Skeletal muscle satellite cell (primary cell): ENCODE measurements at regions not wholly inside any gene's neighbourhood (a gene's known extent, or its start where the extent isn't known, plus 50 kb on each side); places are given as distances from the start of the nearest gene placed in this dataset.

Experiments
- H3K27me3 ChIP-seq: 2 replicates; pipeline ENCODE4 v1.7.0; 2013; ENCODE audit warnings: low read length; ENCODE audit not compliant: control insufficient read depth, insufficient read depth
- H3K36me3 ChIP-seq: 2 replicates; pipeline ENCODE4 v1.7.0; 2013; ENCODE audit warnings: mild to moderate bottlenecking, control low read depth, low read length; ENCODE audit not compliant: insufficient read depth
- H3K4me1 ChIP-seq: 2 replicates; pipeline ENCODE4 v1.7.0; 2013; ENCODE audit warnings: low read length; ENCODE audit not compliant: control insufficient read depth, insufficient read depth
- H3K4me2 ChIP-seq: 2 replicates; pipeline ENCODE4 v1.7.0; 2013; ENCODE audit warnings: mild to moderate bottlenecking, low read length
- H3K4me3 ChIP-seq: 2 replicates; pipeline ENCODE4 v1.7.0; 2013; ENCODE audit warnings: low read length
- H3K9ac ChIP-seq: 2 replicates; pipeline ENCODE4 v1.7.0; 2013; ENCODE audit warnings: mild to moderate bottlenecking, low read depth, low read length, moderate library complexity
- H3K9me3 ChIP-seq: replicated peaks from 2 replicates; pipeline ENCODE4 v1.7.0; 2013; ENCODE audit warnings: mild to moderate bottlenecking, control low read depth, low read length

DNA sequence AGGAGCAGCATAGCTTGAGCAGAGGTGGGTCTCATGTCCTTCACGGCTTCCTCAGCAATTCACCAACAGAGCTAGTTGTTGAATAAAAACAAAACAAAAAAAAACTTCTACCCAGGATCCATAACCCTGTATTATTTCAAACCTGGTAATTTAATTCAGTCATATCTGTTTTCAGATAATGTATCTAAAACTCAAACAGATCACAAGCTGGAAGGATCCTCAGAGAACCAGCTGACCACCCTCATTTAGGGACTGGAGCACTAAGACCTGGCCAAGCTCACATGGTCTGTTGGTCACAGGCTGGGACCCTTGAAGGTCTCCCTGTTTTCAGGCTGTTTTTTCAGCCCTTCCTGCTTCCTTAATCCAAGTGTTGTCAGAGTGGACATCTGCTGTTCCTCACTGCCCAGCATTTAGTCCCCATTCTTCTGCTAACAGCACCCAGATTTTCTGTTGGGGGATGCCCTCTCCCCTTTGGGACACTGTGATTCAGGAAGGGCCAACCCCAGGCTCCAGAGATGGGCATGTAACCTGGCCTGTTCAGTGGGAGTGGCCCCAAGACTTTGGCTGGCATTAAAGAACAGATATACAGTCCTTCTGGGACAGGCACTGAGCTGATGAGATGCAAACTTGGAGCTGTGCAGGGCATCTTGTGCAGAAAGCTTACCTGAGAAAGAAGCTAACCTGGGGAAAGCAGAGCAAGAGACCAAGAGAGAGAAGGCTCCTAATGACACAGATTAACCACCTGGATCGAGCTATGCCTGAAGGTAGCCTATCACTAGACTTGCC, 78.8 kb upstream of the SPATA12 start:
- Histone ChIP-seq H3K36me3 (no peaks in the 10 kb centered on the region), H3K4me3 (no peak overlapping the region), H3K27me3 (no peaks in the 10 kb centered on the region), H3K9ac (no peak overlapping the region), H3K4me1 (peaks cover 19% of the 10 kb centered on the region), H3K9me3 (no peaks in the 10 kb centered on the region), H3K4me2 (peak overlapping the region; percentile 10)

GRCh38 chr3:56980798-56981390, 79.6 kb upstream of the SPATA12 start:
- Histone ChIP-seq H3K4me2 (peak overlapping the region; percentile 10), H3K9ac (no peak overlapping the region), H3K4me3 (no peak overlapping the region), H3K4me1 (peaks cover 19% of the 10 kb centered on the region), H3K36me3 (no peaks in the 10 kb centered on the region), H3K27me3 (no peaks in the 10 kb centered on the region), H3K9me3 (no peaks in the 10 kb centered on the region)

DNA sequence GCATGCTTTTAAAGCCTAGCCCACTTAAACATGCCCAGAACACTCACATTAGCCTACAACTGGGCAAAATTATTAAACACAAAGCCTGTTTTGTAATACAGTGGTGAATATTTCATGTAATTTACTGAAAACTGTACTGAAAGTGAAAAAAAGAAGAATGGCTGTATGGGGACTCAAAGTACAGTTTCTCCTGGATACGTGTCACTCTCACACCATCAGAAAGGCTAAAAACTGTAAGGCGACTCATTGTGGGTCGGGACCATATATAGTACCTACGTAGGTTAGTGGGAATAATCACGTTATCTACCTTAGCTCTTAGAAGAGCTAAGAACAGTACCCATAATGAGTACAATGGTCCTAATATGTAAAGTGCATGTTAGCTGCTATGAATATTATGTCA, 80.2 kb upstream of the SPATA12 start:
- Histone ChIP-seq H3K27me3 (no peaks in the 10 kb centered on the region), H3K9ac (no peak overlapping the region), H3K4me1 (peaks cover 19% of the 10 kb centered on the region), H3K4me3 (no peak overlapping the region), H3K36me3 (no peaks in the 10 kb centered on the region), H3K9me3 (no peaks in the 10 kb centered on the region), H3K4me2 (no peak overlapping the region)

- H3K4me3 ChIP-seq, result no peak overlapping the region
- no peaks in the 10 kb centered on the region for H3K36me3 ChIP-seq
- no peaks in the 10 kb centered on the region for H3K9me3 ChIP-seq
- H3K9ac ChIP-seq, result no peak overlapping the region
- peaks cover 19% of the 10 kb centered on the region for H3K4me1 ChIP-seq
- no peaks in the 10 kb centered on the region for H3K27me3 ChIP-seq
- H3K4me2 ChIP-seq, result no peak overlapping the region
Measured at GRCh38 chr3:56979791-56980190, 80.7 kb upstream of the SPATA12 start.

- Histone ChIP-seq H3K9me3 (no peaks in the 10 kb centered on the region), H3K27me3 (no peaks in the 10 kb centered on the region), H3K36me3 (no peaks in the 10 kb centered on the region), H3K4me3 (no peak overlapping the region), H3K4me1 (peaks cover 19% of the 10 kb centered on the region), H3K4me2 (no peak overlapping the region), H3K9ac (no peak overlapping the region)
Measured at GRCh38 chr3:56977561-56977889, 82.9 kb upstream of the SPATA12 start.

- Histone ChIP-seq H3K36me3 (no peaks in the 10 kb centered on the region), H3K4me3 (no peak overlapping the region), H3K9me3 (no peaks in the 10 kb centered on the region), H3K4me2 (no peak overlapping the region), H3K27me3 (no peaks in the 10 kb centered on the region), H3K9ac (no peak overlapping the region), H3K4me1 (peaks cover 18% of the 10 kb centered on the region)
Measured at GRCh38 chr3:56976651-56977560, 83.6 kb upstream of the SPATA12 start.

GRCh38 chr3:56975567-56975966, 84.9 kb upstream of the SPATA12 start:
- no peaks in the 10 kb centered on the region for H3K27me3 ChIP-seq
- H3K9ac ChIP-seq, result no peak overlapping the region
- H3K4me2 ChIP-seq, result no peak overlapping the region
- H3K36me3 ChIP-seq, result no peaks in the 10 kb centered on the region
- no peak overlapping the region for H3K4me3 ChIP-seq
- H3K9me3 ChIP-seq, result no peaks in the 10 kb centered on the region
- H3K4me1 ChIP-seq, result peaks cover 6% of the 10 kb centered on the region

GRCh38 chr3:56974247-56974930, 86.1 kb upstream of the SPATA12 start:
- Histone ChIP-seq H3K9ac (no peak overlapping the region), H3K4me2 (no peak overlapping the region), H3K36me3 (no peaks in the 10 kb centered on the region), H3K4me3 (no peak overlapping the region), H3K9me3 (no peaks in the 10 kb centered on the region), H3K27me3 (no peaks in the 10 kb centered on the region), H3K4me1 (peaks cover 4% of the 10 kb centered on the region)

DNA sequence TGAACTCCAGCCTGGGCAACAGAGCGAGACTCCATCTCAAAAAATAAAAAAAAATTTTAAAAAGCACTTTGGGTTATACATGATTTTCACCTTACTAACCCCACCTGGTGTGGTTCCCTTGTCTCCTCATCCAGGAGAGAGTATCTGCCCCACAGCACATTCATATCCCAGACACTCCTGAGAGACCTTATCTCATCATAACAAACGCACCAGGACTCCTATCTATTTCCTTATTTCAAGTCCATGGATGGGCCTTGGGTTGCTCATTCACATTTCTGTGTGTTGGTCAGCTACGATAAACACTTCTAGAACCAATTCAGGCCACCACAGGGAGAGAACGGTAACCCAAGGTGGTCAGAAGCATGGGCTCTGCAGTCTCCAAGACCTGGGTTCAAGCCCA, 88.6 kb upstream of the SPATA12 start:
- Histone ChIP-seq H3K4me3 (no peak overlapping the region), H3K4me2 (no peak overlapping the region), H3K36me3 (no peaks in the 10 kb centered on the region), H3K9ac (no peak overlapping the region), H3K9me3 (no peaks in the 10 kb centered on the region), H3K27me3 (no peaks in the 10 kb centered on the region), H3K4me1 (no peaks in the 10 kb centered on the region)

DNA sequence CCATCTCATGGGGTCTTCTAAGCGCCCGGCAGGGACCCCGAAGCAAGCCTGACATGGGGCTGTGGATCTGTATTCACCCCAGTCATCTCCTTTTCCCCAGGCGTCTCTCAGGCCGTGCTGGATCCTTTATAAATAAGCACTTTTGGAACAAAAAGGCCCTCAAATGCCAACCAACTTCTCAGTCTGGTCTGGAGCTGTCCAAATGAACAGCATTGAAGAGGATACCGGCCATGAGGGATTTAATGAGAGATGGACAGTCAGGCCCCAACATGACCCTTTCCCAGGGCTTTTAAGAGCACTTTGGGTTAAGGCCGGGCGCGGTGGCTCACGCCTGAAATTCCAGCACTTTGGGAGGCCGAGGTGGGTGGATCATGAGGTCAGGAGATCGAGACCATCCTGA, 89.2 kb upstream of the SPATA12 start:
- H3K27me3 ChIP-seq, result no peaks in the 10 kb centered on the region

GRCh38 chr3:56970461-56970879, 90.0 kb upstream of the SPATA12 start:
- Histone ChIP-seq H3K36me3 (no peaks in the 10 kb centered on the region), H3K9me3 (no peaks in the 10 kb centered on the region), H3K4me2 (no peak overlapping the region)

More for the DNA sequence above, 89.2 kb upstream of the SPATA12 start:
- Histone ChIP-seq H3K4me2 (no peak overlapping the region), H3K36me3 (no peaks in the 10 kb centered on the region), H3K9ac (no peak overlapping the region), H3K4me3 (no peak overlapping the region), H3K9me3 (no peaks in the 10 kb centered on the region), H3K4me1 (no peaks in the 10 kb centered on the region)

More at GRCh38 chr3:56970461-56970879, 90.0 kb upstream of the SPATA12 start:
- Histone ChIP-seq H3K9ac (no peak overlapping the region), H3K27me3 (no peaks in the 10 kb centered on the region), H3K4me3 (no peak overlapping the region), H3K4me1 (no peaks in the 10 kb centered on the region)
